HG02588 (cell line): ENCODE measurements at regions not wholly inside any gene's neighbourhood (a gene's known extent, or its start where the extent isn't known, plus 50 kb on each side); places are given as distances from the start of the nearest gene placed in this dataset.

Experiments used
- ATAC-seq: cut with Tn5 transposase; IDR thresholded peaks from one replicate; pipeline ENCODE4 v1.9.1; 2021; ENCODE audit warnings: mild to moderate bottlenecking, moderate library complexity; ENCODE audit not compliant: unreplicated experiment

DNA sequence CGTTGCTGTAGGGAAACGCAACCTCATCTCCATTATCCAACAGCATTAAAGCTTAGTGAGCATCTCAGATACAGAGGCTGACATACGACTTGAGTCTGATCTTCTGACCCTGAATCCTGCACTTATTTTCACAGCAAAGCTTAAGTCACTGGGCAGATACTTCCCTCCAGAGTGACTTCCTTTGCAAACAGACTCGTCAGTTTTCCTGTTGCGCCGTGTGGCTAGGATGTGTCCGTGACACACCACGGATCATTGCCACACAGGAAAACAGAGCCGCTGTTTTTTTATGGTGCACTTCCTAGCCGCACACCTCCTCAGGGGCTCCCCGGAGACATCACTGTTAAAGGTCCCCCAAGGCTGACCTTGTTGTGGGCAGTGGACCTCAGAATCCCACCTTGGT is 94.9 kb upstream of the MKI67 start:
- ATAC-seq: no peak

DNA sequence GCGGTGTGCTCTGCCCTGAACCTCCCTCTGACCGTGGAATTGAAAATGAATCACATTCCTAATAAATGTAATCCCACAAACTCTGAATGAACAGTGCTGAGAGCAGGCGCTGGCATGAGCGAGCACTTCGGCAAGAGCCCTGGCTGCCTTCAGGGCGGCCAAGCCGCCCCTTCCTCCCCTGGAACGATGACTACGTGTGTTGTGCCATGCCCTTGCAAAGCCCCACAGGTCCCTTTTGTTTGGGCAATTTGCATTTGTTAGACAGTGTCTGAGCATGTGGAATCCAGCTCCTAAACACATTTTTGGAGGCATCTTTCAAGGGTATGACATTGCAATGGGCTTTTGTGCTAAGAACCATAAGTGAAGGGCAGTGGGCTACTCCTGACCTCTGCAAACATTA is 95.6 kb upstream of the MKI67 start:
- no peak for ATAC-seq

DNA sequence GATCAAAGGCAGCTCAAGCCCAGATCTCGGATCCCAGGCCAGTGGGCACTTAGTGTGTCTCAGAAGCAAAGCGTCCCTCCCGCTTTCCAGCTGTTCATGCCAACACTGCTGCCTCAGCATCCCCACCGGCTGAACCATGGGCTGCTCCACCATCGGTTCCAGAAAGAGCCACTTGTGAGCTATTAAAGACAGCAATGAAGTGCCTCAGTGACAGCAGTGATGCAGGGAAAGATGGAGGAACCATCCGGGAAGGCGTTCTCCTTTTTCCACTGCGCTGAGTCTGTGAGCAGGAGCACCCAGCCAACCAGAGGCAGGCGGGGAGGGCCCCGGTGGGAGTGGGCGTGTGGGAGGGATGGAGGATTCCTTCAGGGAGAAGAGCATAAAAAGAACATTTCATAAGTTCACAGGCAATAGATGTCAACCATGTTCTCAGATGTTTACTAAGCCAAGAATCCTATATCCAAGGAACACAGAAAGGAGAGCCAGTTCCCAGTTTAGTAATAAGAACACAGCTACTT is 96.2 kb upstream of the MKI67 start:
- ATAC-seq: no peak

DNA sequence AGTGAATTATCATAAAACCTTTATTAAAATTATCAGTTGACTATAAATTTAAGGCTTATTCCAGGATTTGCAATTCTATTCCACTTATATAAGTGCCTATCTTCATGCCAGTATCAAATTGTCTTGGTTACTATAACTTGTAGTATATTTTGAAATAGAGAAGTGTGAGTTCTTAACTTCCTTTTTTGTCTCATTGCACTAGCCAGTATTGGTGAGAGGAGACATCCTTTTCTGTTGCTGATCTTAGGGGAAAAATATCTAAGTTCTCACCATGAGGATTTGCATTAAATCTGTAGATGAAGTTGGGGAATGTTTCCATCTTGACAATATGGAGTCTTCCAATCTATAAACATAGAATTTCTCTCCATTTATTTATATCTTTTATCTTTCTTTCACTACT is 104.2 kb upstream of the MKI67 start:
- ATAC-seq: no peak

DNA sequence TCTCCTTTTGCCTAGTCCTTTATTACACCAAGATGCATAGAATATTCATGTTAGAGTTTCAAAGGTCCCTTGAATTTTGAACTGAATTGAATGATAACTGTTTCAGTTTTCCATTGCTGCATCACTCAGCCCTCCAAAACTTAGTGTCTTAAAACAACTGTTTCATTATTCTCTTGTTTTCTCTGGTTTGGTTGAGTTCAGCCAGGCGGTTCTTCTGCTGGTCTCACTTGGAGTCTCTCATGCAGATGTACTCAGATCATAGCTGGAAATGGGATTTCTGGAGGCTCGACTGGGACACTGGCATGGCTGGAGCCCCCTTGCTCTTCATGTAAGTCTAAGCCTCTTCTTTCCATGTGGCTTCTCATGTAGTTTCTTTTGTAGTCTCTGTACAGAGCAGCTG is 107.2 kb upstream of the MKI67 start:
- no peak for ATAC-seq

DNA sequence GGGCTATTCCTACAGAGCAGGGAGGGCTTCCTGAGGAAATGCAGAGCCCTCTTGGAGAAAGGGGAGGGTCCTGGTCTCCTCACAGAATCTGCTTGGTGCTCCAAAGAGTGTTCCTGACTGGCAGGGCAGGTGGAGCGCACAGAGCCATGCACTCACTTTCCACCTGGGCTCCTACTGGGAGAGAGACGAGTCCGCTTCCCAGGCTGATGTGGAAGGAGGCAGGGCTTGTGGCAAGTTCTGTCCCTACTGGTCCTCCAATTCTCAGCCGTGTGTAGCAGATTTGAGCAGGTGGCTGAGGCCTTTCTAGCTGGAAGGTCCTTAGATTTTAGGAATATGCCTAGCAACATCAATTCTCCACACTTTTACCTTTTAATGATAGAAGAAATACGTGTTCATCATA is 111.5 kb upstream of the MKI67 start:
- ATAC-seq: no peak

DNA sequence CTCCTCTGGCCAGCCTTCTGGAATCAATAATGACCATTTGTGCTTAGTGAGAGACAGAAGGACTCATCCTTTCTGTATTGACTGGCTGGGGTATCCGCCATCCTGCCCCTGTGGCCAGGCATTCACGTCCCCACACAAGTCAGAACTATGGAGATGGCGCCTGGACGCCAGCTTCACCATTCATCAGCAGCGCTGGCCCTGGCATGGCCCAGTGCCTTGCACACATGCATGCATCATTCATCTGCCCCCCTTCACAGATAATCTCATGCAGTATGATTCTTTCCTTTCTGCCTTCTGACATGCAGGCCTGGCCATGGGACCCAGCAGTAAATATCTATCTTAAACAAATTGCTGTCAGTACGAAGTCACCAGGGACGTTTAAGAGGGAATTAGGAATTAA is 114.8 kb upstream of the MKI67 start:
- ATAC-seq: no peak

DNA sequence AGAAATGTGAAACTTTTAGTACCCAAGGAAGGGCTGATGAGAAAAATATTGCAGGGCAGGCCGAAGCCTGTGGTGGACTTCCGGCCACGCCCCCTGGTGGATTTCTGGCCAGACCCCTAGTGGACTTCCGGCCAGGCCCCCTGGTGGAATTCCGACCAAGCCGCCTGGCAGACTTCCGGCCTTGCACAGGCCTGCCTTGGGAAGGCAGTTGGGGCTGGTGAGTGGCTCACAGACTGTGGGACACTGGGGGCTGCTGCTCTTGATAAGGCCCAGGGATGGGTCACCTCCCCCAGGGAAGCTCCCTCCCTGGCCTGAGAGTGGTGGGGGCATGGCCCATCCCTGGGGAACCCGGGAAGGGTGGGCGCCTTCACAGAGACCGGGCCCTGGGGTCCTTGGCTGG is 116.4 kb upstream of the MKI67 start:
- no peak for ATAC-seq

DNA sequence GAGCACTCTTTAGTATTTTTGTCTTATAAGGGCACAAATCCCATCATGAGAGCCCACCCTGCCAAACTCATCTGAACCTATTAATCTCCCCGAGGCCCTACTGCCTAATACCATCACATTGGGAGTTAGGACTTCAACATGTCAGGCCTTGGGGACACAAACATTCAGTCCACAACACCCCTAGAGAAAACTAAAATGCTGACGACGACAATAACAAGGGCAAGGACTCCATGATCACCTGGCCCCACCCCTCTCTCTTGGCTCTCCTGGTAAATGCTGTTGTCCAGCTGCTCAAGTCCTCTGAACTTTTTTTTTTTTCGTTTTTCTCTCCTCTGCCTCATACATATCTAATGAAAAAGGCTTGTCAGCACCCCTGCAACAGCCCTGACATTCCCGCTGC is 118.8 kb upstream of the MKI67 start:
- no peak for ATAC-seq

DNA sequence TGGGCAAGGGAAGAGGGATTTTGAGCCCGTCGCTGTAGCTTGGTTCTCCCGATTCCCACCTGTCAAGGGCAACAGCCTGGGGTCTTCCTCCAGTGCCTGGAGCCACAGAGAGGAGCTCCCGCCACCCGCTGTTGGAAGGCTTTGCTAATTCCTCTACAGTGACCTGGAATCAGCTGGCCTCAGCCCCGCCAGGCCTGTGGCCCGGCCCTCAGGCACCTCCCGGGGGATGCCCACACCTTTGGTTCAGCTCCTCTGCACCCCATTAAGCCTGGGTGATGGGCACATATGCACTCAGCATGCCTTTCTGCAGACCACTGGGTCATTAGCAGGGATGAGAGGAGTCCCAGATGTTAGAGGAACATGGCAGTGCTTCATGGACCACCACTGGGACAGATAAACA is 121.4 kb upstream of the MKI67 start:
- ATAC-seq: no peak

DNA sequence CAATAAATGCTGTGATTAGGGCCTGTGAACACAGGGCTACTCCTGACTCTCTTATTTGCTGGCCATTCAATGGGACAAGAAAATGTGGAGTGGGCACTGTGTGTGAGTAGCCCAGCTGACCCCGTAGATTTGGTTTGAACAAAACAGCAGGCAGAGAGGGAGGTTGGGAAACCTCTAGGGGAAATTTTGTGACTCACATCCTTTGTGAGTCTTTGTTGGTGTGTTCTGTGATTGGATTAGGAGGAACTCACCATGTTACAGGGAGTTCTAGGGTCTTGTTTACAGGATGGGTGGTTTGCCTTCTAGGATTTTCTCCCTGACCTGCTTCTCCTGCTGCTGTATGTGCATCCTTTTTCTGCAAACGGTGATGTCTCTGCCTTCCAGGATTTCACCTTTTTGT is 128.3 kb upstream of the MKI67 start:
- ATAC-seq: no peak

DNA sequence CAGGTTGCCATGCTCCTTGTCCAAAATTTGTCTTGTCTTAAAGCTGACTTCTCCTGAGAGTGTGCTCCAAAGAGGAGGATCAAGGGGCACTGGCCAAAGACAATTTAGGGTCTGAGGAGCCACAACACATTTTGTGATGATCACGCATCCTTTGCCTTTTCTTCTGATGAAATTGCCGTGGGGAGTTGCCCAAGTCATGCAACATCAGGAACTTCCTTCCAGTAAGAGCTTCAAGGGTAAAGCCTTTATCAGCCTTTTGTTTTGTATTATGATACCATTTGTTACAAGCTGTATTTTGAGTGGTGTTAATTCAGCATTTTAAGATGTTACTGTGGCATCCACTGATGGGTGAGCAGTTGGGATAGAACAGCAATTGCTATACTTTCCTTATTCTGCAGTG is 131.2 kb upstream of the MKI67 start:
- no peak for ATAC-seq

DNA sequence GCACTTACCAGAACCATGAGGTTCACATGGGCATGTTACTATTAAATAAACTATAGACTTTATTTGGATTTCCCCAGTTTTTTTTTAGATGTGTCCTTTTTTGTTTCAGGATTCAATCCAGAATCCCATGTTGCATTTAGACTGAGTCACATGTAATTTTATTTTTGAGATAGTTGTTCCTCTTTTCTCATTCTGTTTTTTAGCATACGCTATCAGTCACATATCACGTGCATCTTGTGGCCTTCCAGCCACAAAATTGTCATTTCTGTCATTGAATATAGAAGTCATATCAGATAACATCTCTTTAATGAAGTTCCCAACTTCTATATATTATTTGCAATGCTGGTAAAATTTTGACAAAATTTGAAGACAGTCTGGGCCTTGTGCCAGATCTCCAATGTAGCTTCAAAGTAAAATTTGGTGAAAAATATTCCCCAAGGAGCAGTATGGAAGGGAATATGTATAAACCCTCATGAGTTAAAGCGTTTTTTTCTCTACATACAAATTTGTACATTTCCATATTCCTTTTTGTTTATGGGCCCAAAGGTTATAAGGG is 132.3 kb upstream of the MKI67 start:
- ATAC-seq: no peak

DNA sequence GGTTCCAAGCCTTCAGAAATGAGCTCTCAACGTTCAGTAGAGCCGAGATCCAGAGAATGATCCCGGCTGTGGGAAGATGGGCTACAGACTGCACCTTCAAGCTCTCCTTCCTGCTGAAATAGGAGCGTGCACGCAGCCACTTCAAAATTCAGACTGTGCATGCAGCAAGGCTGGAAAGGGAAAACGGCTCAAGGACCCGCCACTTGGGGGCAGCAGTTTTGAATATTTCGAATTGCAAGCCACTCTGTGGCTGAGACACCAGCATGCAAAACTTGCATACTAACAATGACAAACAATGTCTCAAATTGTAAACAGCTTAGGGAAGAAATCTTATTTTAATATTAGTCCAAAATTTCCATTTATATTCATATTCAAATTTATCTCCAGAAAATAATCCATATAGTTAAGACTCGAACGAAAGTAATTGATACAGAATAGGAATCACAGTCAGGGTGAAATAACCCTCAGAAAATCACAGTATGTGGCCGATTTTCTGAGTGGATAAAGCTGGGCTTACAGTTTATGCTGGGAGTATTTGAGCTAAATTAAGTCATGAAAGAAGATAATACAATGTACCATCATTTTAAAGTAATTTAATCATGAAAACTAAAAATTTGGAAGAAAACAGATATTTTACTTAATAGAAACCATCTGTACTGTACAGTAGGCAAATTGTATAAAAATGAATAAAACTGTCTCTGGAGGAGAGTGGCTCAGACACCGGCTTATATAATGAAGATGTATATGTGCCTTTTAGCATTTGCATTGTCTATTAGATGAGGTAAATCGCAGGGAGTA is 137.9 kb upstream of the MKI67 start:
- no peak for ATAC-seq

DNA sequence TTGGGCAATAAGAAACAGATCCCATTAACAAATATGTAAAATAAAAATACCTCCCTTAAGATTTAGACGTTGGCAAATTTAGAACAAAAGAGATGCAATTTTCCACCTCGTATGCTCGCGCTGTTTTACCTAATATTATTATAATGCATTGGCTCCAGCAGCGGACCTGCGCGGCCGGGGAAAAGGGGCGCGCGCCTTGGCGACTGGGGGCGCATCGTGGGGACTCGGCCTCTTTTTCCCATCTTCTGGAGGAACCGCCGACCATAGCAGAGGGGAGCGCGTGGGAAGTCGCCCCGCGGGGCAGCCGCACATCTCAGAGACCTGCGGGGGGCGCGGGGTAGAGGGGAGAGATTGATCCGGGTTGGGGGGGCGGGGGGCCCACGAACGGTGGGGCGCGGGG is 139.4 kb upstream of the MKI67 start:
- ATAC-seq: no peak

DNA sequence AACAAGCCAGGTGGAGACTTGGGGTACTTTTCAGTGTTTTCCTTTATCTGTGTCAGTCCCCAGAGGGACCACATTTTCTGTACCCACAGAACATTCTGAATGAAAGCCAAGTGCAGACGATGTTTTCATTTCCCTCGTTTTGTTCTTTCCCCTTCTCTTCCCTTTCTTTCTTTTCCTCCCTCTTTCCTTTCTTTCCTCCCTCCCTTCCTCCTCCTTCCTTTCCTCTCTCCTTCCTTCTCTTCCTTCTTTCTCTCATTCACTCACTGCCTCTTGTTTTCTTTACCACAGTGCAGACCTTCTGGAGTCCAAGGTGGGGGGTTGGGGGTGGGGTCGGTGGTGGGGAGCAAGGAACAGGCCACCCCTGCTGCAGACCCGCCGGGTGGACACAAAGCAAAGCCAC is 141.4 kb upstream of the MKI67 start:
- no peak for ATAC-seq

DNA sequence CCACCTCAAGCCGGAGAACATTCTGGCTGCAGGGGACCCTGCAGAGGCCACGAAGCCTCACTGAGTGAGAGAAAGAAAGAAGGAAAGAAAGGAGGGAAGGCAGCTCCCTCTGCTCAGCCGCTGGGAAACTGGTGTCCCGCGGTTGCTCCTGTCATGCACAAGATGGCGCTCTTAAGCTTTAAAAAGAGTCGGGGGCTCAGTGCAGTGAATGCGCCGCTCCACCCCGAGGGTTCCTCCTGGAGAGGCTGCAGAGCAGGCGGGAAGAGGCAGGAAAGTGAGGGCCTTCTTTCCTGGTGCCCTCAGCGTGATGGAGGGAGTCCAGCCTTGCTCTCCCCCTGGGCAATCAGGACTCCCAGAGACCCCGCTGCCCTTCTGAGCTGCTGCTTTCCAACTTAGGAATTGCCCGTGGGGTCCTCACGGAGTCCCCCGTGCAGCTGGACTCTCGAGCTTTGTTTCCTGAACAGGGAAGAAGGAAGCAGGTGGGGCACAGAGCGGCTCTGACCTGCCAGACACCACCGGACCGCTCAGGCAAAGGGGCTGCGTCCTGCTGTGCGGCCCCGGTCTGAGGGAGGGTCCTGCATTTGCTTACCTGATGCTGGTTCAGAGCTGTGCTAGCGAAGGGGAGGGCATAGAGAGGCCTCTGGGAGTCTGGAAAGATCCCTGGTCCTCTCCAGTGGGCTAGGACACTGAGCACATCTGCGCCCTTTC is 141.9 kb upstream of the MKI67 start:
- ATAC-seq: no peak

DNA sequence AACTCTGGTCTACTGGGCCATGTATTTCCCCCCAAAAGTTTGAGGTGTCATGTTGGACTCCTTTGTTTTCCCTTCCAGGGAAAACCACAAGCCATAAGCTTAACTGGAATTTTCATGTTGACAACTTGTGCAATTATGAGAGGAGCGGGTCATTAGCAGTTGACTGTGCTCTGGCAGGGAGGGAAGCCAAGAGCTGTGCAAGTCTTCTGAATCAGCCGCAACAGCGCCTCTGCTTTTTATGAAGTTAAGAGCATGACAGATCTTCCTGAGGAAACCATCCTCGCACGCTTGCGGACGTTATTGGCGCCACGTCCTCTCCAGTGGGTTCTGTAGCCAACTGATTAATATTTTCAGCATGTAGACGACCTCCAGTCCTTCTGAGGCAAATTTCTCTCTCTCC is 148.7 kb upstream of the MKI67 start:
- ATAC-seq: no peak

DNA sequence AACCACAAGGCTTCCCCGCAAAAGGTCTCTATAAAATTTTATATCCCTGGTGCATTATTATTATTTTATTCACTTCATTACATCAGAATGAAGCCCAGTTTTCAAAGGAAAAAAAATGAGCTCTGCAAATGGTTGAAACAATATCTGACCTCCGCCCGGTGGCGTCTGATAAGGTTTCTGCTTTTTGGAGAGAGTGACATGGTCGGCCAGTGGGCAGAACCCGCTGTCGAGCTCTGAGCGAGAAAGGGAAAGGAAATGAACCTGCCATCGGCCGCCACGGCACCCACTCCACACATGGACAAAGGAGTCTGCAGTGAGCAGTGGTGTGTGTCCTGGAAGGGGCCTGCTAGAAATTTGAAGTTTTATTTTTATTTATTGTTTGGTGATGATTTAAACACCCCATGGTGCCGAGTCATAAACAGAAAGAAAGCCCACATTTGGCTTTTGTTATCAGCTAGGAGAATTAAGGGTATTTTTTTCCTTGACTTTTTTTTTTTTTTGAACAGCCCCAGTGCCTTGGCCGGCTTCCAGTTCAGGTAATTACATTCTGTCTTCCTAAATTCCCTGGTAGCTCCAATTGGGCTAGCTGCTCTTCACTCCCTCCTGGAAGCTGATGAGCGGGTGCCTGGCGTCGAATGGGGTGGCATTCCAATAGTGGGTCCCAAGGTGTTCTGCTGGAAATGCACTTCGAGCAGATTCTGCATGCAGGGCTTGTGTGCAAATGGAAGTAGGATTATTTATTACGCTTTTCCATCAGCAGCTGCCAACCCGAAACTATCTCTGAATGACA is 149.4 kb upstream of the MKI67 start:
- no peak for ATAC-seq

DNA sequence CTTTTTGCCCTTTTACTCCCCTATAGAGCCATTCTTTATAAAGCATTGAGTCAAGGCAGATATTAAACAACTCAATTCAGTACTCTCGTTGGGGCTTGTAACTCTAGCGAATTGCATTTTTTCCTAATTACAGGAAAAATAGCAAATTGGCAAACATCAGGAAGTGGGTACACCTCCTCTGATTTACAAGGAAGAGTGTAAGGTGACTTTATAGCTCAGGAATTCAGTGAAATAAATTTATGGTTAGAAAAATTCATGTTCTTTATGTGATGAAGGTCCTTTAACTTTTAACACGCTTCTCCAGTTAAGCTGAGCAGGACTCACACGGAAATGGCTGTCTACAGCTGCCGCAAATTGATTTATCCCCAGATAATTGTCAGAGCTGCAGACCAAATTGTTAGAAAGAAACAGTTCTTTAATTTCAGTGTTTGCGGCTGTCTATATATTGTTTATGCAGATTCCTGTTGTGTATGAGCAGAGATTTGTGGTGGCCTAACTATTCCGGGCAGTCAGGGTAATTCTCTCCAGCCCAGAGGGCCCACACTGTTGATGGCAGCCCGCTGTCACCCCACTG is 151.1 kb upstream of the MKI67 start:
- no peak for ATAC-seq

DNA sequence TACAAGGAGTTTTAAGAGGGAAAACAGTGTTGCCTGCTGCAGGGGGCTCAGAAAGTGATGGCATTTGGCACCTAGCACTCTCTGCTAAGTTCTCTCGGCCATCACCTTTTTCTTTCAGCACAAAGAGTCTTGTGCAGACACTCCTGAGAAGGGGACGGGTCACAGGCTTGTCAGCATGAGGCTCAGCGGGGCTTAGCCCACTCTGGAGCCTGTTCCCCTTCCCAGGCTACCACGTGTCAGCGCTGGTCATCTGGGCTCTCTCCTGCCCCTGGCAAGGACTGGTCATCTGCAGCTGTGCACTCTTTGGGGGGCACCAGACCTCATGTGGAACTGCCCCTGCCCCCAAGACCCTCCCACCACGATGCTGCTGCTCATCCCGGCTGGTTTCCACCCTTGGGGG is 152.1 kb upstream of the MKI67 start:
- ATAC-seq: no peak
